ENCODE measurements at regions not wholly inside any gene's neighbourhood (a gene's known extent, or its start where the extent isn't known, plus 50 kb on each side); places are given as distances from the start of the nearest gene placed in this dataset.

DNA sequence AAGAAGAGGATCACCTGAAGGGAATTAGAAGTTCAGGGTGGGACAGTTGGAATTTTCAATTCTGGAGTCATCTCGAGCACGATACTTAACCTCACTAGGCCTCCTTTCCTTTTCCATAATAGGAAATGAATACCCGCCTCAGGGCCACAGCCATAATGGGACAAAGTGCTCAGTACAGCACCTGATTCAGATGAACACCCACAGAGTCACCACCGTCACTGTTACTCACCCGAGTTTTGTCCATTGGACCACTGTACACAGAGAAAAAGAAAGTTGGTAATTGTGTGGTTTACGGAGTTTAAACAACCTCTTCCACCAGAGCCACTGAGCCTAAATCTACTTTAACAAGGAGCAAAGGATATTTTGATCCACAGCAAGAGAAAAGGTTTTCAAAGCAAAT lies 122.0 kb upstream of the NDUFV2 start (continued):
- no peak for TF ChIP-seq NR2F2 (IDR thresholded peaks at IDR 0.05)
- TF ChIP-seq, protein P1, sequence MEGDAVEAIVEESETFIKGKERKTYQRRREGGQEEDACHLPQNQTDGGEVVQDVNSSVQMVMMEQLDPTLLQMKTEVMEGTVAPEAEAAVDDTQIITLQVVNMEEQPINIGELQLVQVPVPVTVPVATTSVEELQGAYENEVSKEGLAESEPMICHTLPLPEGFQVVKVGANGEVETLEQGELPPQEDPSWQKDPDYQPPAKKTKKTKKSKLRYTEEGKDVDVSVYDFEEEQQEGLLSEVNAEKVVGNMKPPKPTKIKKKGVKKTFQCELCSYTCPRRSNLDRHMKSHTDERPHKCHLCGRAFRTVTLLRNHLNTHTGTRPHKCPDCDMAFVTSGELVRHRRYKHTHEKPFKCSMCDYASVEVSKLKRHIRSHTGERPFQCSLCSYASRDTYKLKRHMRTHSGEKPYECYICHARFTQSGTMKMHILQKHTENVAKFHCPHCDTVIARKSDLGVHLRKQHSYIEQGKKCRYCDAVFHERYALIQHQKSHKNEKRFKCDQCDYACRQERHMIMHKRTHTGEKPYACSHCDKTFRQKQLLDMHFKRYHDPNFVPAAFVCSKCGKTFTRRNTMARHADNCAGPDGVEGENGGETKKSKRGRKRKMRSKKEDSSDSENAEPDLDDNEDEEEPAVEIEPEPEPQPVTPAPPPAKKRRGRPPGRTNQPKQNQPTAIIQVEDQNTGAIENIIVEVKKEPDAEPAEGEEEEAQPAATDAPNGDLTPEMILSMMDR (IDR thresholded peaks at IDR 0.05; ENCODE audit: low read depth, low read length, missing input control) = no peak

DNA sequence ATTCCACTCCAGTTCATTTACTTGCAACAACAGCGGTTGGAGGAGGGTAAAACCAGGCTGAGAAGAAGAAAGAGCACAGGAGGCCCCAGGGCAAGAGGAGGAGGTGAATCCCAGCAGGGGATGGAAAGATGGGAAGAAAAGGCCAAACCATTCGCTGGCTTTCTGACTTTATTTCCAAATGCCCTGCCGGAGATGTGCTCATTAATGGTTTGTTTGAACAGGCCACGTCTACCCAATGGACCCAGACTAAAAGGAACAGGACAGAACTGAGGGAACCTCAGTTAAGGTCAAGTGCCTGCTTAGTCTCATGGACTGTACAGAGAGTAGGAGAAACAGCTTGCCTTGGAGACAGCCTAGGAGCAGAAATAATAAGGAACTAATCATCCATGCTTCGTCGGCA lies 121.6 kb upstream of the NDUFV2 start:
- H3K9ac ChIP-seq (ENCODE audit: low read depth in 1 of 2, low read length in 2 of 2) = no peak overlapping the region
- WGBS = 87% methylated on average over 6 of the region's 6 CpGs

More for the DNA sequence above, 121.6 kb upstream of the NDUFV2 start:
- Histone ChIP-seq H3K4me3 (ENCODE audit: low read depth in 1 of 3, low read length in 3 of 3) (no peak overlapping the region), H3K9me3 (ENCODE audit: control insufficient read depth in 4 of 4, low read length in 3 of 4) (no peaks in the 10 kb centered on the region), H3K27ac (ENCODE audit: low read depth in 1 of 2, low read length in 2 of 2) (no peak overlapping the region), H3K36me3 (ENCODE audit: control insufficient read depth in 4 of 4, insufficient read depth in 3 of 4, low read depth in 1 of 4, low read length in 3 of 4) (no peaks in the 10 kb centered on the region), H3K27me3 (ENCODE audit: control insufficient read depth in 4 of 4, insufficient read depth in 4 of 4, low read length in 3 of 4) (no peaks in the 10 kb centered on the region), H3K4me1 (ENCODE audit: control insufficient read depth in 4 of 4, insufficient read depth in 4 of 4, low read length in 3 of 4) (no peaks in the 10 kb centered on the region)
- DNase-seq (ENCODE audit: low spot score) = no peak
- TF ChIP-seq GABPA (IDR thresholded peaks at IDR 0.05 in 1 of 2, conservative IDR thresholded peaks at IDR 0.05 in 1 of 2) = no peak
- TF ChIP-seq MAX (IDR thresholded peaks at IDR 0.05) = no peak
- TF ChIP-seq RXRA (IDR thresholded peaks at IDR 0.05) = no peak
- TF ChIP-seq NR2F2 (IDR thresholded peaks at IDR 0.05) = no peak
- TF ChIP-seq, protein P2, sequence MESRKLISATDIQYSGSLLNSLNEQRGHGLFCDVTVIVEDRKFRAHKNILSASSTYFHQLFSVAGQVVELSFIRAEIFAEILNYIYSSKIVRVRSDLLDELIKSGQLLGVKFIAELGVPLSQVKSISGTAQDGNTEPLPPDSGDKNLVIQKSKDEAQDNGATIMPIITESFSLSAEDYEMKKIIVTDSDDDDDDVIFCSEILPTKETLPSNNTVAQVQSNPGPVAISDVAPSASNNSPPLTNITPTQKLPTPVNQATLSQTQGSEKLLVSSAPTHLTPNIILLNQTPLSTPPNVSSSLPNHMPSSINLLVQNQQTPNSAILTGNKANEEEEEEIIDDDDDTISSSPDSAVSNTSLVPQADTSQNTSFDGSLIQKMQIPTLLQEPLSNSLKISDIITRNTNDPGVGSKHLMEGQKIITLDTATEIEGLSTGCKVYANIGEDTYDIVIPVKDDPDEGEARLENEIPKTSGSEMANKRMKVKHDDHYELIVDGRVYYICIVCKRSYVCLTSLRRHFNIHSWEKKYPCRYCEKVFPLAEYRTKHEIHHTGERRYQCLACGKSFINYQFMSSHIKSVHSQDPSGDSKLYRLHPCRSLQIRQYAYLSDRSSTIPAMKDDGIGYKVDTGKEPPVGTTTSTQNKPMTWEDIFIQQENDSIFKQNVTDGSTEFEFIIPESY (IDR thresholded peaks at IDR 0.05) = no peak
- TF ChIP-seq, protein P3, sequence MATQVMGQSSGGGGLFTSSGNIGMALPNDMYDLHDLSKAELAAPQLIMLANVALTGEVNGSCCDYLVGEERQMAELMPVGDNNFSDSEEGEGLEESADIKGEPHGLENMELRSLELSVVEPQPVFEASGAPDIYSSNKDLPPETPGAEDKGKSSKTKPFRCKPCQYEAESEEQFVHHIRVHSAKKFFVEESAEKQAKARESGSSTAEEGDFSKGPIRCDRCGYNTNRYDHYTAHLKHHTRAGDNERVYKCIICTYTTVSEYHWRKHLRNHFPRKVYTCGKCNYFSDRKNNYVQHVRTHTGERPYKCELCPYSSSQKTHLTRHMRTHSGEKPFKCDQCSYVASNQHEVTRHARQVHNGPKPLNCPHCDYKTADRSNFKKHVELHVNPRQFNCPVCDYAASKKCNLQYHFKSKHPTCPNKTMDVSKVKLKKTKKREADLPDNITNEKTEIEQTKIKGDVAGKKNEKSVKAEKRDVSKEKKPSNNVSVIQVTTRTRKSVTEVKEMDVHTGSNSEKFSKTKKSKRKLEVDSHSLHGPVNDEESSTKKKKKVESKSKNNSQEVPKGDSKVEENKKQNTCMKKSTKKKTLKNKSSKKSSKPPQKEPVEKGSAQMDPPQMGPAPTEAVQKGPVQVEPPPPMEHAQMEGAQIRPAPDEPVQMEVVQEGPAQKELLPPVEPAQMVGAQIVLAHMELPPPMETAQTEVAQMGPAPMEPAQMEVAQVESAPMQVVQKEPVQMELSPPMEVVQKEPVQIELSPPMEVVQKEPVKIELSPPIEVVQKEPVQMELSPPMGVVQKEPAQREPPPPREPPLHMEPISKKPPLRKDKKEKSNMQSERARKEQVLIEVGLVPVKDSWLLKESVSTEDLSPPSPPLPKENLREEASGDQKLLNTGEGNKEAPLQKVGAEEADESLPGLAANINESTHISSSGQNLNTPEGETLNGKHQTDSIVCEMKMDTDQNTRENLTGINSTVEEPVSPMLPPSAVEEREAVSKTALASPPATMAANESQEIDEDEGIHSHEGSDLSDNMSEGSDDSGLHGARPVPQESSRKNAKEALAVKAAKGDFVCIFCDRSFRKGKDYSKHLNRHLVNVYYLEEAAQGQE (IDR thresholded peaks at IDR 0.05) = no peak
- no peak for TF ChIP-seq HNF4A (conservative IDR thresholded peaks at IDR 0.05)
- no peak for TF ChIP-seq FOXA1 (IDR thresholded peaks at IDR 0.05)
- TF ChIP-seq HNF4G (IDR thresholded peaks at IDR 0.05) = no peak
- no peak for TF ChIP-seq SP1 (IDR thresholded peaks at IDR 0.05)
- TF ChIP-seq FOXA2 (IDR thresholded peaks at IDR 0.05) = no peak
- TF ChIP-seq YY1 (IDR thresholded peaks at IDR 0.05) = no peak
- TF ChIP-seq, protein P1 (IDR thresholded peaks at IDR 0.05; ENCODE audit: low read depth, low read length, missing input control) = no peak
